Inferior parietal cortex (tissue), 1 donor: ENCODE measurements at regions not wholly inside any gene's neighbourhood (a gene's known extent, or its start where the extent isn't known, plus 50 kb on each side); places are given as distances from the start of the nearest gene placed in this dataset.
"Not testable (repeated sequence)": the region's sequence is repeated elsewhere in the genome, so short reads cannot be mapped to it uniquely, and the experiment has no call there.

Experiments
- DNase-seq: peaks from one replicate; pipeline ENCODE4 v3.0.0-alpha.2; 2016; ENCODE audit errors: extremely low spot score

DNA sequence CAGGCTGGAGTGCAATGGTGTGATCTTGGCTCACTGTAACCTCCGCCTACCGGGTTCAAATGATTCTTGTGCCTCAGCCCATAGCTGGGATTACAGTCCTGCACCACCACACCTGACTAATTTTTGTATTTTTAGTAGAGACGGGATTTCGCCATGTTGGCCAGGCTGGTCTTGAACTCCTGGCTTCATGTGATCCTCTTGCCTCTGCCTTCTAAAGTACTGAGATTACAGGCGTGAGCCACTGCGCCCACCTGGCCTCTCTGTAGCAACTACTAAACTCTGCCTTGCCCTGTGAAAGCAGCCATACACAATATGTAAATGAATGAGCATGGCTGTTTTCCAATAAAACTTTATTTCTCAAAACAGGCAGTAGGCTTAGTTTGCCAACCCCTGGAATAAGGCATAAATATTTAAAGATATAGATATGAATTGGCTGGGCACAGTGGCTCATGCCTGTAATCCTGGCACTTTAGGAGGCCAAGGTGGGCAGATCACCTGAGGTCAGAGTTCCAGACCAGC lies 127.9 kb upstream of the ZNF217 start:
- DNase-seq: not testable (repeated sequence)

DNA sequence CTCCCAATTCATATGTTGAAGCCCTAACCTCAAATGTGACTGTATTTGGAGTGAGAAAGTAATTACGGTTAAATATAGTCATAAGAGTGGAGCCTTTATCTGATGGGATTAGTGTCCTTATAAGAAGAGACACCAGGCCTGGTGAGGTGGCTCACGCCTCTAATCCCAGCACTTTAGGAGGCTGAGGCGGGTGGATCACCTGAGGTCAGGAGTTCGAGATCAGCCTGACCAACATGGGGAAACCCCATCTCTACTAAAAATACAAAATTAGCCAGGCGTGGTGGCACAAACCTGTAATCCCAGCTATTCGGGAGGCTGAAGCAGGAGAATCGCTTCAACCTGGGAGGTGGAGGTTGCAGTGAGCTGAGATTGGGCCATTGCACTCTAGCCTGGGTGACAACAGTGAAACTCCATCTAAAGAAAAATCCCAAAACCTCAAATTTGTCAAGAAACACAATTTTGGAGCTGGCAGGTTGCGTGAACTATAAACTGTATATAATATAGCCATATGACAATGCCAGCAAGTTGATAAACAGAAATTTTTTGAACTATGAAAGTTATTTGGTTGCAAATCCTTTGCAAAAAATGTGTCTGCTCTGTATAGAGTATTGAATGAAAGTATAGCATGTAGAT lies 125.6 kb upstream of the ZNF217 start:
- not testable (repeated sequence) for DNase-seq

DNA sequence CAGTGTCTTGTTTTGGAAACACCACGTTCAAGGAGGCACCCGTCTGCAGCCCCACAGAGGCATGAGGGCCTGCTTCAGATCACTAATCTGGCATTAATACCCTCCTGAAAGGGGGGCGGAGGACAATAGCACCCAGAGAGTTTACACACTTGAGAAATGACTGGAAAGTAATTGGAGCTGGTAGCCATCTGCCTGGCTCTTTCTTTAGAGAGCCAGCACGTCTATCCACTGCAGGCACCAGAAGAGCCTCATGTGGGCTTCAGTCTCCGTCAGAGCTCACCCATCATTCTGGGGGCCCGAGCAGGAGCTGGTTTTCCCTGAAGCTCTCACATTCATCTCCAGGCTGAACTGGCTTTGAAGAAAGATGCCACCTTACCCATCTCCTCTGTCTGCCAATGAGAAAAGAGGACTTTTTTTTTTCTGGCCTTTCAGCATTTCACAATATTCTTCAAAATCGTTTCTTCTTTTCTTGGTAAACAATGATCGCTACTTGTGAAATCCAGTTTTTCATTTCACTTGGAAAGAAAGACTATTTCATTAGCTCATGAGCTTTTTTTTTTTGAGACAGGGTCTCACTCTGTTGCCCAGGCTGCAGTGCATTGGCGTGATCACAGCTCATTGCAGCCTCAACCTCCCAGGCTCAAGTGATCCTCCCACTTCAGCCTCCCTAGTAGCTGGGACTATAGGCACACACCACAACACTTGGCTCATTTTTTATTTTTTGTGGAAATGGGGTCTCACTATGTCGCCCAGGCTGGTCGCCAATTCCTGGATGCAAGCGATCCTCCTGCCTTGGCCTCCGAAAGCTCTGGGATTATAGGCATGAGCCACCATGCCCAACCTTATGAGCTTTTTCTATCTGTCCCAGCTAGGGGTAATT lies 124.7 kb upstream of the ZNF217 start:
- DNase-seq: no peak

- no peak for DNase-seq
These were observed 122.8 kb upstream of the ZNF217 start for GRCh38 chr20:53716395-53716794.

- no peak for DNase-seq
These were observed 120.9 kb upstream of the ZNF217 start for GRCh38 chr20:53714524-53714923.

- no peak for DNase-seq
These were observed 119.9 kb upstream of the ZNF217 start for GRCh38 chr20:53713328-53714056.

DNA sequence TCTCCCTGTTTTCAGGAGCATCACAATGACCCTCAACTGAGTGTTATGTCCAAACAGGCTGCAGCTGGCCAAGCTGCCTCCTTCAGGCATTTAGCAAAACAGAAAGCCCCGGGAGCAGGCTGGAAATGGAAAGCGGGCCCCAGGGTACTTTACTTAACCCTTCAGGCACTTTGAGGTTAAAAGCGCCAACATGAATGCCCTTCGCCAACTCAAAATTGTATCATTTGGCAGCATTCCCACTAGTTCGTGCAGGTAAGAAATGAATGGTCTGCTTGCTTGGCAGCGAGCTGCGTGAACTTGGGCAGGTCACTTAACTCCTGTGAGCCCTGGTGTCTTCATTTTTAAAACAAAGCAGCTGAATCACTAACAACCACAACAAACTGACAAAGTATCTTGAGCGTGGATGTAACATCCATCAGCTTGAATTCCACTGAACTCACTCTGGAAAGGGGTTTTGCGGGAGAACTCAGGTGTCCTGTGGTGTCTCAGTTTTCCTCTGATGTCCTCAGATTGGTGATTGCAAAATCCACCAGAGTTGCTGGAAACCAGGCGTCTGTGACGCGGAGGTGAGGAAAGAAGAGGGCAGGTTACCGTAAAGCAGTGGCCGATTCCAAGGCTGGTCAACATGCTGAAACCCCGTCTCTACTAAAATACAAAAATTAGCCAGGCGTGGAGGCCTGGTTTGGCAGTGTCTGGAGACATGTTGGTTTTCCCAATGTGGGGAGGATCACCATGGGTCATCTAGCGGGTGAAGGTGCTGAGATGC lies 118.8 kb upstream of the ZNF217 start:
- no peak for DNase-seq

- no peak for DNase-seq
These were observed 117.9 kb upstream of the ZNF217 start for GRCh38 chr20:53711333-53712211.

GRCh38 chr20:53708129-53708968 lies 114.7 kb upstream of the ZNF217 start:
- DNase-seq: no peak

GRCh38 chr20:53707371-53708055 lies 113.9 kb upstream of the ZNF217 start:
- DNase-seq: no peak

DNA sequence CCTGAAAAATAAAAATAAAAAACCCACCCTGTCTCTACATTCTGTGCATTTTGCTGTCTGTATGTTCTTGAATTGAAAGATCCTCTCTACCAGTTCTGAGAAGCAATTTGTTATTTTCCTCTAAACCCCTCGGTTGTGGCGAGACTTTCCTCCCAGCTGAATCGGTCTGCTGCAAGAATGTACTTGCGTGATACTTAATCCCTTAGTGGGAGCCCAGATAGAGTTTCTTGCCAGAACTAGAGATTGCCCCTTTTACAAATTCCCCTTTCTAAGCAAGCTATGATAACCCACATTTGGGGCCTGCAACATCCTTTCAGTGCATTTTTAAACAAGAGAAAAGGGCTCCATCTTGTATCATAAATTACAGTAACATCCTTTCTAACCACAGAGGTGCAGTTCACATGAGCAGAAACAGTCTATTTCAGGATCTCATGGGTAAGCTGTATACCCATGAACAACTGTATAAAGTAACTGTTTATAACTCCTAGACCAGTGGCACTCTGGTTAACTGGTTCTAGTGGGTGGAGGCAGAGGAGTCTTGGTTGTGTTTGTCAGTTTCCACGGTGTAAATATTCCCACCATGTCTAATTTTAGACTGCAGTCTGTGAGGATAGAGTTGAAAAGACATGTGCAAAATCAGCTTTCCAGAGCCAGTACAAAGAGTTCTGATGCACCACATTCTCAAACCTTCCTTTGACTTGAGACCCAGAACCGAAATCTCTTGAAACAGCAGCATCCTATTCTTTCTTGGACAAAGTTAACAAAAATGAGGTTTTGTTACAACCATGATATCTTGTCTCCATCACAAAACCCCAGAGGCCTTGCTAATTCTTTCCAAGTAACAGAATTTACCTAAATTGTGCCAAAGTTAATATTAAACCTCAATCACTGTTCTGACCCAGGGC lies 113.1 kb upstream of the ZNF217 start:
- no peak for DNase-seq

DNA sequence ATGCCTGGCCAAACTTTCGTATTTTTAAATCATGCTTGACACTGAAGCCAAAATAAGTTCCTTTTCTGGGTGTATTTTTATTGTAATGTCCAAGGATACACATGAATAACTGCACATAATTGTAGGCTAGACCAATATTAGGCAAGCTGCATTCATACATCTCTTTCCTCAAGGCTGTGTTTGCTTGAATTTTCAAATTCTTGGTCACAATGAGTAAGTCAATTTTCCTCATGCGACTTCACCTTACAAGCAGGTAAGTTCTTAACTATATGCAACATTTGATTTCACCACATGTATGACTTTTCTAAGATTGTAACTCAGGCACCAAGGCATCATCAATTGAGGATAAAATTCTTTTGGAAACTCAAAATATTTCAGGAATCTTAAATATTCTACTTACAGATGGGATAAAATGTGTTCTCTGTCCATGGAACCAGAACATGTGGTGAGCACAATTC lies 112.4 kb upstream of the ZNF217 start:
- no peak for DNase-seq

- DNase-seq: no peak
These were observed 109.0 kb upstream of the ZNF217 start for GRCh38 chr20:53702617-53703016.

GRCh38 chr20:53699906-53700305 lies 106.3 kb upstream of the ZNF217 start:
- no peak for DNase-seq

GRCh38 chr20:53699085-53699674 lies 105.5 kb upstream of the ZNF217 start:
- DNase-seq: no peak

DNA sequence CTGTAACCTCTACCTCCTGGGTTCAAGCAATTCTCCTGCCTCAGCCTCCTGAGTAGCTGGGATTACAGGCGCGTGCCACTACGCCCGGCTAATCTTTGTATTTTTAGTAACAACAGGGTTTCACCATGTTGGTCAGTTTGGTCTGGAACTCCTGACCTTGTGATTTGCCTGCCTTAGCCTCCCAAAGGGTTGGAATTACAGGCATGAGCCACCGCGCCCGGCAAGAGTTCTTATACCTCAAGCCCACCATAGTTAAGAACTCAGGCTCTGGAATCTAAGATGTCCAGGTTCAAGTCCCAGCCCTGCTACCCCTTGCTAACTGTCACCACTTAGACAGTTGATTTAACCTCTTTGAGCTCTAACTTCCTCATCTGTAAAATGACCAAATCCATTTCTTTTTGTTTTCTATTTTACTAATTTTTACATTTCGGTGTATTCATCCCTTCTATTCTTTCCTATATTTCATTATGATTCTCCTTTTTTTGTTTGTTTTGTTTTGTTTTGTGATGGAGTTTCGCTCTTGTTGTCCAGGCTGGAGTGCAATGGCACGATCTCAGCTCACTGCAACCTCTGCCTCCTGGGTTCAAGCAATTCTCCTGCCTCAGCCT lies 104.8 kb upstream of the ZNF217 start:
- DNase-seq: no peak
